ENCODE measurements at regions not wholly inside any gene's neighbourhood (a gene's known extent, or its start where the extent isn't known, plus 50 kb on each side); places are given as distances from the start of the nearest gene placed in this dataset.

- Mint-ChIP-seq H3K27me3 (no peaks in the 10 kb centered on the region), H3K27ac (no peak overlapping the region), H3K36me3 (no peaks in the 10 kb centered on the region), H3K9me3 (peaks cover 3% of the 10 kb centered on the region), H3K4me3 (no peak overlapping the region), H3K4me1 (no peaks in the 10 kb centered on the region)
- DNase-seq (ENCODE audit: low spot score in 2 of 2) (no peak), ATAC-seq (ENCODE audit: low read depth) (no peak)
Observed at GRCh38 chrX:33465137-33465536, 253.8 kb upstream of the DMD start.

DNA sequence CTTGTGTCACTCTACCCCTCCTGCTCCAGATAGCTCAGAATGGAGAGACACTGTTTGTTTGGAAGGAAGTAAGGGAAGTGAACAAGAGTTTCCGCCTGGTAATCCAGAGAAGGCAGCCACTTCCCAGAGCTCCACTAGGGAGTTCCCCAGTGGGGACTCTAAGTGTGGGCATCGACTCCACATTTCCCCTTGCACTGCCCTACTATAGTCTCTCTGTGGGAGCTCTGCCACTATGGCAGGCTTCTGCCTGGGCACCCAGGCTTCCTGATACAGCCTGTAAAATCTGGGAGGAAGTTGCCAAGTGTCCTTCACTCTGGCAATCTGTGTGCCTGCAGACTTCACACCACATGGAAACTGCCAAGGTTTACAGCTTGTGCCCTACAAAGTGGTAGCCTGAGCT lies 245.8 kb upstream of the DMD start:
- H3K4me1 Mint-ChIP-seq: no peaks in the 10 kb centered on the region
- no peak overlapping the region for H3K27ac Mint-ChIP-seq
- DNase-seq (ENCODE audit: low spot score in 2 of 2) (no peak), ATAC-seq (ENCODE audit: low read depth) (no peak)
- H3K27me3 Mint-ChIP-seq: no peaks in the 10 kb centered on the region
- no peak overlapping the region for H3K4me3 Mint-ChIP-seq
- peaks cover 1% of the 10 kb centered on the region for H3K9me3 Mint-ChIP-seq
- H3K36me3 Mint-ChIP-seq: no peaks in the 10 kb centered on the region

GRCh38 chrX:33447285-33447684 lies 235.9 kb upstream of the DMD start:
- ATAC-seq (ENCODE audit: low read depth) (no peak), DNase-seq (ENCODE audit: low spot score in 2 of 2) (no peak)
- Mint-ChIP-seq H3K9me3 (peaks cover 2% of the 10 kb centered on the region), H3K4me3 (no peak overlapping the region), H3K27me3 (no peaks in the 10 kb centered on the region), H3K27ac (no peak overlapping the region), H3K36me3 (no peaks in the 10 kb centered on the region), H3K4me1 (no peaks in the 10 kb centered on the region)

GRCh38 chrX:33434256-33435092 lies 223.1 kb upstream of the DMD start:
- H3K4me3 Mint-ChIP-seq: no peak overlapping the region
- H3K27ac Mint-ChIP-seq: no peak overlapping the region
- no peak for ATAC-seq (ENCODE audit: low read depth)
- H3K27me3 Mint-ChIP-seq: no peaks in the 10 kb centered on the region
- peaks cover 2% of the 10 kb centered on the region for H3K9me3 Mint-ChIP-seq
- H3K36me3 Mint-ChIP-seq: no peaks in the 10 kb centered on the region
- no peaks in the 10 kb centered on the region for H3K4me1 Mint-ChIP-seq
- peak; percentile 10 to 49 for DNase-seq (ENCODE audit: low spot score in 2 of 2)

DNA sequence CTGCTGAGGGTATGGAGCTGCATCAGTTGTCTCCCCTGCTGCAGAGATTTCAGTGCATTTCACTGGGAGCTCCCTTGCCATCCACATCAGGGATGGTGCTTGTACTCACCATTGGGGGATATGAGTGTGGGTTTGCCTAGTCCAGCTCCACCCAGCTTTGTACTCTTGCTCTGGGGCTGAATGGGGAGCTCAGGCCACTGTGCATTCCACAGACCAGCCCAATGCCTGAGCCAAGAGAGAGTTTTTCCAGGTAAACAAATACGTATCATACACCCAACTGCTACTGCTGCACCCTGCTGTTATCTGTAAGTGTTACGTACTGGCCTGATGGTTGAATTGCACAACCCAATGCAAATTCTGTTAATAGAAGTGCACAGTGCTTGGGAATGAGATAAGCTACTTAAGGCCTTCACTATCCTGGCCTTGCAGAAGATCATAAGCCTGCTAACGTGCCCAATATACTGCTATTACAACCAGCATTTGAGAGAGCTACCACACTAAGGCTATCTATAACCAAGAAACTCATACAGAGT lies 205.0 kb upstream of the DMD start:
- Mint-ChIP-seq H3K36me3 (no peaks in the 10 kb centered on the region), H3K27ac (no peak overlapping the region), H3K27me3 (no peaks in the 10 kb centered on the region), H3K4me1 (no peaks in the 10 kb centered on the region), H3K9me3 (peaks cover 1% of the 10 kb centered on the region), H3K4me3 (no peak overlapping the region)
- DNase-seq (ENCODE audit: low spot score in 2 of 2) (no peak), ATAC-seq (ENCODE audit: low read depth) (no peak)

GRCh38 chrX:33415459-33415858 lies 204.1 kb upstream of the DMD start:
- DNase-seq (ENCODE audit: low spot score in 2 of 2) (no peak), ATAC-seq (ENCODE audit: low read depth) (no peak)
- H3K36me3 Mint-ChIP-seq: no peaks in the 10 kb centered on the region
- H3K27ac Mint-ChIP-seq: no peak overlapping the region
- H3K27me3 Mint-ChIP-seq: no peaks in the 10 kb centered on the region
- no peak overlapping the region for H3K4me3 Mint-ChIP-seq
- H3K4me1 Mint-ChIP-seq: no peaks in the 10 kb centered on the region
- peaks cover 1% of the 10 kb centered on the region for H3K9me3 Mint-ChIP-seq

GRCh38 chrX:33385546-33385945 lies 174.2 kb upstream of the DMD start:
- no peaks in the 10 kb centered on the region for H3K4me1 Mint-ChIP-seq
- ATAC-seq (ENCODE audit: low read depth) (no peak), DNase-seq (ENCODE audit: low spot score in 2 of 2) (no peak)
- H3K9me3 Mint-ChIP-seq: peaks cover 2% of the 10 kb centered on the region
- no peak overlapping the region for H3K27ac Mint-ChIP-seq
- no peaks in the 10 kb centered on the region for H3K36me3 Mint-ChIP-seq
- no peaks in the 10 kb centered on the region for H3K27me3 Mint-ChIP-seq
- no peak overlapping the region for H3K4me3 Mint-ChIP-seq

GRCh38 chrX:33379839-33380238 lies 168.5 kb upstream of the DMD start:
- Mint-ChIP-seq H3K4me1 (no peaks in the 10 kb centered on the region), H3K36me3 (no peaks in the 10 kb centered on the region), H3K9me3 (no peaks in the 10 kb centered on the region), H3K4me3 (no peak overlapping the region), H3K27ac (no peak overlapping the region), H3K27me3 (no peaks in the 10 kb centered on the region)
- no peak for ATAC-seq (ENCODE audit: low read depth)
- no peak for DNase-seq (ENCODE audit: low spot score in 2 of 2)

DNA sequence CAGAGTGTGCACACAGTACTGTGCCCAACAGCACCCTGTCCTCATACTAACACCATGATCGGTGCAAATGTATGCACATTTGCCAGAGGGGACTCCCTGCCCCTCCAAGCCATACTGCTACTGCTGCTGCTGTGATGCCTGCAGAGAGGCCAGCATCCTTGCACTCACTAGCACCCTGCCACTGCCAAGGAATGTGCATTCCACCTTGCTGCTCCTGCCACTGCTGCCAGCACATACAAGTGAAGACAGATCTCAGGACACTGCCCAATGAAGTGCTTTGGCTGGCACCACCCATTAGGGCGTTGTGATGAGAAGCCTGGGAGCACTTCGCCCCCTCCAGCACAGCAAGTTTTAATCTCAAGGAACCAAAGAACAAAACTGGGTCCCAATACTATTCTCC lies 146.3 kb upstream of the DMD start:
- ATAC-seq (ENCODE audit: low read depth) (no peak), DNase-seq (ENCODE audit: low spot score in 2 of 2) (no peak)
- Mint-ChIP-seq H3K27me3 (no peaks in the 10 kb centered on the region), H3K27ac (no peak overlapping the region), H3K4me3 (no peak overlapping the region), H3K36me3 (no peaks in the 10 kb centered on the region), H3K4me1 (no peaks in the 10 kb centered on the region), H3K9me3 (peaks cover 2% of the 10 kb centered on the region)

- Mint-ChIP-seq H3K27ac (no peak overlapping the region), H3K4me3 (no peak overlapping the region), H3K9me3 (peaks cover 5% of the 10 kb centered on the region), H3K4me1 (no peaks in the 10 kb centered on the region), H3K27me3 (no peaks in the 10 kb centered on the region), H3K36me3 (no peaks in the 10 kb centered on the region)
- DNase-seq (ENCODE audit: low spot score in 2 of 2) (no peak), ATAC-seq (ENCODE audit: low read depth) (no peak)
Observed at GRCh38 chrX:33339219-33339618, 127.9 kb upstream of the DMD start.

- H3K4me1 Mint-ChIP-seq: no peaks in the 10 kb centered on the region
- H3K9me3 Mint-ChIP-seq: peaks cover 4% of the 10 kb centered on the region
- DNase-seq (ENCODE audit: low spot score in 2 of 2) (no peak), ATAC-seq (ENCODE audit: low read depth) (no peak)
- no peaks in the 10 kb centered on the region for H3K36me3 Mint-ChIP-seq
- H3K27me3 Mint-ChIP-seq: no peaks in the 10 kb centered on the region
- H3K4me3 Mint-ChIP-seq: no peak overlapping the region
- no peak overlapping the region for H3K27ac Mint-ChIP-seq
Observed at GRCh38 chrX:33336783-33337182, 125.4 kb upstream of the DMD start.

DNA sequence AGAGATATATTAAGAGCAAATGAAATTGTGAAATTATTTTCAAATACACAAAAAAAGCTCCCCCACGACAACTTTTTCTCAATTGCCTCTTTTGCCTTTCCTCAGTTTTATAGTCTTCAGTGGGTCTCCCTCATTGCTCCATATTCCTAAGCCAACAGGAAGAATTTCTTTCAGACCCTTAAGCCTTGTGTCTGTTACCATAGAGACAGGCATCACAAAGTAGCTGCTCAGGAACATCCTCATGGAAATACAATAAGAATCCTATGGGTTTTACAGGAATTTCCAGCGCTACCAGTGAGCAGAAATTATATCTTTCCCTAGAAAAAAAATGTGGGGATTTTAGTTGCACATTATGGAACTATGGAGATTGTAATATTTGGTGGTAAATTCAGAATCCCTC lies 121.9 kb upstream of the DMD start:
- Mint-ChIP-seq H3K36me3 (no peaks in the 10 kb centered on the region), H3K4me1 (no peaks in the 10 kb centered on the region), H3K4me3 (no peak overlapping the region), H3K9me3 (no peaks in the 10 kb centered on the region), H3K27me3 (no peaks in the 10 kb centered on the region), H3K27ac (no peak overlapping the region)
- DNase-seq (ENCODE audit: low spot score in 2 of 2) (no peak), ATAC-seq (ENCODE audit: low read depth) (no peak)

- no peak for ATAC-seq (ENCODE audit: low read depth)
Observed at GRCh38 chrX:33330798-33331197, 119.4 kb upstream of the DMD start.

GRCh38 chrX:33324099-33324498 lies 112.8 kb upstream of the DMD start:
- ATAC-seq (ENCODE audit: low read depth) (no peak), DNase-seq (ENCODE audit: low spot score in 2 of 2) (no peak)
- Mint-ChIP-seq H3K36me3 (no peaks in the 10 kb centered on the region), H3K4me3 (no peak overlapping the region), H3K9me3 (no peaks in the 10 kb centered on the region), H3K4me1 (no peaks in the 10 kb centered on the region), H3K27ac (no peak overlapping the region), H3K27me3 (no peaks in the 10 kb centered on the region)

More at GRCh38 chrX:33330798-33331197, 119.4 kb upstream of the DMD start:
- Mint-ChIP-seq H3K9me3 (no peaks in the 10 kb centered on the region), H3K27ac (no peak overlapping the region), H3K27me3 (no peaks in the 10 kb centered on the region), H3K36me3 (no peaks in the 10 kb centered on the region), H3K4me3 (no peak overlapping the region), H3K4me1 (no peaks in the 10 kb centered on the region)
- DNase-seq (ENCODE audit: low spot score in 2 of 2): no peak

- DNase-seq (ENCODE audit: low spot score in 2 of 2): no peak
- ATAC-seq (ENCODE audit: low read depth): no peak
- H3K9me3 Mint-ChIP-seq: peaks cover 3% of the 10 kb centered on the region
- no peaks in the 10 kb centered on the region for H3K27me3 Mint-ChIP-seq
- no peaks in the 10 kb centered on the region for H3K4me1 Mint-ChIP-seq
- no peak overlapping the region for H3K27ac Mint-ChIP-seq
- H3K4me3 Mint-ChIP-seq: no peak overlapping the region
- H3K36me3 Mint-ChIP-seq: no peaks in the 10 kb centered on the region
Observed at GRCh38 chrX:33307911-33308354, 96.6 kb upstream of the DMD start.
